ENCODE measurements at regions not wholly inside any gene's neighbourhood (a gene's known extent, or its start where the extent isn't known, plus 50 kb on each side); places are given as distances from the start of the nearest gene placed in this dataset.
"Not testable (repeated sequence)": the region's sequence is repeated elsewhere in the genome, so short reads cannot be mapped to it uniquely, and the experiment has no call there.

DNA sequence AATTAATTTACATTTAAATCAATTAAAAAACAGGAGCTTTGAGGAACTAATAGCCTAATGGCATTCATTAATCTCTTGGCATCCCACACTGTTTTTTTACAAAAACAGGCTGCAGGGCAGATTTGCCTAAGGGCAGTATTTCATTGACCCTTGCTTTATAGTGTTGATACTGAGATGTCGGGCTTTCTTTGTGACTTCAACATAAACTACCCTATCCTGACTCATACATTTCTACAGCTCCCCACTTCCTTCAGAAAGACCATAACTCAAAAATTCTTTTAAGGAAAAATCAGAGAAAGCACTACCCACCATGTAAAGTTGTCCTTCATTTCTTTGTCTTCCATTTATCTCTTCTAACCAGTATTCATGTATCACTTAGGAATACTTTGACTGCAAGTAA lies 92.2 kb upstream of the NT5E start:
- CTCF ChIA-PET = interaction anchor here (0.8 to 1.6 kb wide), 2 partner anchors 123 to 125 kb away, joined by 3 to 6 read pairs; no protein-coding TSS in a partner anchor
- Mint-ChIP-seq H3K9me3 (no peaks in the 10 kb centered on the region), H3K27ac (no peak overlapping the region), H3K27me3 (peaks cover 6% of the 10 kb centered on the region), H3K4me1 (no peaks in the 10 kb centered on the region), H3K36me3 (ENCODE audit: low read depth) (no peaks in the 10 kb centered on the region), H3K4me3 (no peak overlapping the region)
- intact Hi-C loops (cut with micrococcal nuclease) = loop anchor here (5.0 kb wide), 2 partner anchors 320 to 1670 kb away; no protein-coding TSS in a partner anchor
- DNase-seq (no peak), ATAC-seq (ENCODE audit: low read depth) (no peak)
- POLR2A ChIA-PET = no interaction called here
- TF ChIP-seq, protein P1, sequence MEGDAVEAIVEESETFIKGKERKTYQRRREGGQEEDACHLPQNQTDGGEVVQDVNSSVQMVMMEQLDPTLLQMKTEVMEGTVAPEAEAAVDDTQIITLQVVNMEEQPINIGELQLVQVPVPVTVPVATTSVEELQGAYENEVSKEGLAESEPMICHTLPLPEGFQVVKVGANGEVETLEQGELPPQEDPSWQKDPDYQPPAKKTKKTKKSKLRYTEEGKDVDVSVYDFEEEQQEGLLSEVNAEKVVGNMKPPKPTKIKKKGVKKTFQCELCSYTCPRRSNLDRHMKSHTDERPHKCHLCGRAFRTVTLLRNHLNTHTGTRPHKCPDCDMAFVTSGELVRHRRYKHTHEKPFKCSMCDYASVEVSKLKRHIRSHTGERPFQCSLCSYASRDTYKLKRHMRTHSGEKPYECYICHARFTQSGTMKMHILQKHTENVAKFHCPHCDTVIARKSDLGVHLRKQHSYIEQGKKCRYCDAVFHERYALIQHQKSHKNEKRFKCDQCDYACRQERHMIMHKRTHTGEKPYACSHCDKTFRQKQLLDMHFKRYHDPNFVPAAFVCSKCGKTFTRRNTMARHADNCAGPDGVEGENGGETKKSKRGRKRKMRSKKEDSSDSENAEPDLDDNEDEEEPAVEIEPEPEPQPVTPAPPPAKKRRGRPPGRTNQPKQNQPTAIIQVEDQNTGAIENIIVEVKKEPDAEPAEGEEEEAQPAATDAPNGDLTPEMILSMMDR (IDR thresholded peaks at IDR 0.05) = no peak

DNA sequence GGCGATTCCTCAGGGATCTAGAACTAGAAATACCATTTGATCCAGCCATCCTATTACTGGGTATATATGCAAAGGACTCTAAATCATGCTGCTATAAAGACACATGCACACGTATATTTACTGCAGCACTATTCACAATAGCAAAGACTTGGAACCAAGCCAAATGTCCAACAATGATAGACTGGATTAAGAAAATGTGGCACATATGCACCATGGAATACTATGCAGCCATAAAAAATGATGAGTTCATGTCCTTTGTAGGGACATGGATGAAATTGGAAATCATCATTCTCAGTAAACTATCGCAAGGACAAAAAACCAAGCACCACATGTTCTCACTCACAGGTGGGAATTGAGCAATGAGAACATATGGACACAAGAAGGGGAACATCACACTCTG lies 93.1 kb upstream of the NT5E start:
- H3K27ac Mint-ChIP-seq; H3K4me1 Mint-ChIP-seq; H3K9me3 Mint-ChIP-seq; POLR2A ChIA-PET; H3K4me3 Mint-ChIP-seq; H3K36me3 Mint-ChIP-seq (ENCODE audit: low read depth); H3K27me3 Mint-ChIP-seq; DNase-seq; ATAC-seq (ENCODE audit: low read depth): not testable (repeated sequence)
- CTCF ChIA-PET = interaction anchor here (0.6 to 1.6 kb wide), 2 partner anchors 92 to 126 kb away, joined by 3 to 6 read pairs; no protein-coding TSS in a partner anchor
- intact Hi-C loops (cut with micrococcal nuclease) = loop anchor here (5.0 kb wide), 2 partner anchors 321 to 1671 kb away; no protein-coding TSS in a partner anchor

DNA sequence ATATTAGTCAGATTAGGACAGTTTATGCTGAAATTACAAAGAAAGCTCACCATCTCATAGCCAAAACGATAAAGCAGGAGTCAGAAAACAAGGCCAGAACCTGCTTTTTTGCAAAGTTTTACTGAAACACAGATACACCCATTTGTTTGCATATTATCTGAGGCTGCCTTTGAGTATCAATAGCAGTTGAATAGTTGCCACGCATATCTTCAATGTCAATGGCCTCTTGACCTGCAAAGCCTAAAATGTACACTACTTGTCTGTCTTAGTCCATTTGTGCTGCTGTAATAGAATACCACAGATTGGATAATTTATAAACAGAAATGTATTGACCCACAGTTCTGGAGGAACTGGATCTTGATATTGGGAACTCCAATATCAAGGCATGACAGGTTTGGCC lies 94.1 kb upstream of the NT5E start:
- Mint-ChIP-seq H3K4me3 (no peak overlapping the region), H3K27ac (no peak overlapping the region), H3K4me1 (no peaks in the 10 kb centered on the region), H3K36me3 (ENCODE audit: low read depth) (no peaks in the 10 kb centered on the region), H3K9me3 (no peaks in the 10 kb centered on the region), H3K27me3 (peaks cover 6% of the 10 kb centered on the region)
- DNase-seq (no peak), ATAC-seq (ENCODE audit: low read depth) (no peak)
- POLR2A ChIA-PET = no interaction called here
- intact Hi-C loops (cut with micrococcal nuclease) = loop anchor here (1.0 to 5.0 kb wide), 4 partner anchors 127 to 1671 kb away; no protein-coding TSS in a partner anchor
- CTCF ChIA-PET = interaction anchor here (0.9 to 6.0 kb wide), 5 partner anchors 10 to 133 kb away, joined by 3 to 122 read pairs (median 4); no protein-coding TSS in a partner anchor
- TF ChIP-seq, protein P1 (IDR thresholded peaks at IDR 0.05) = no peak

DNA sequence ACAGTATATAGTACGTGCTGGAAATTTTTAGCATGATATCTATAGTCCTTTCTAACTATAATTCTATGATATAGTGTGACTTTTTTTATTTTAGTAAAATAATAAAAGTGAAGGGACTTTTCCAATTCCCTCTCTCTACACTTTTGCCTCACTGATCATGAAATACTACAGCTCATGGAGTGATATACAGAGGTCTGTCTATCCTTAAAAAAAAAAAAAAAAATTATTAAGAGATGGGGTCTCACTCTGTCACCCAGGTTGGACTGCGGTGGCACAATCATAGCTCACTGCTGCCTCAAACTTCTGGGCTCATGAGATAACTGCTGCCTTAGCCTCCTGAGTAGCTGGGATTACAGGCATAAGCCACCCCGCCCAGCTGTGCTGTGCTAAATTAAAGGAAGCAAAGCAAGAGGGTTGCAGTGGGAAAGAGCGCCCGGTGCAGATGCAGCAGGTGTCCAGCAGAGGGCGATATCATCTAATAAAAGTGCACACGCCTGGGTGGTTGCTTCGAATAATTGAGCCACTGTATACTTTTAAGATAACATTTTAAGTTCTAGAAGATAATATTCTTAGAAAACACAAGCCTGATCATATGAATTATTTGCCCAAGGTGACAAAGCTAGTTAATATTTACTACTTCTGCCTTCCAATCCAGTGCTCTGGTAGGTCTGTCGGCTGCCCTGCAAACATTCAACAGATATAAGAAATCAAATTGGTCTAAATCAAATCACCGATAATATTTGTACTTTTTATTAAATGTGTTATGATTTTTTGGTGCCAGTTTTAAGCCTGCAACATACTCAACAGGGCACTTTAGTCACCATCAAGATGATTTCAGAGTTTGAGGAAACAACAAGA lies 94.9 kb upstream of the NT5E start:
- TF ChIP-seq, protein P1 (IDR thresholded peaks at IDR 0.05) = peak; percentile 92
- Mint-ChIP-seq H3K4me3 (no peak overlapping the region), H3K9me3 (no peaks in the 10 kb centered on the region), H3K36me3 (ENCODE audit: low read depth) (no peaks in the 10 kb centered on the region), H3K4me1 (no peaks in the 10 kb centered on the region), H3K27me3 (peaks cover 6% of the 10 kb centered on the region), H3K27ac (no peak overlapping the region)
- ATAC-seq (ENCODE audit: low read depth) (peak; percentile 68), DNase-seq (peak; percentile 43)
- intact Hi-C loops (cut with micrococcal nuclease) = loop anchor here (1.0 to 5.0 kb wide), 4 partner anchors 128 to 1672 kb away; no protein-coding TSS in a partner anchor
- ChIA-PET CTCF (interaction anchor here (0.6 to 6.0 kb wide), 11 partner anchors 9 to 1660 kb away, joined by 3 to 122 read pairs (median 4); partner anchors contain the start of gene NT5E), POLR2A (no interaction called here)

DNA sequence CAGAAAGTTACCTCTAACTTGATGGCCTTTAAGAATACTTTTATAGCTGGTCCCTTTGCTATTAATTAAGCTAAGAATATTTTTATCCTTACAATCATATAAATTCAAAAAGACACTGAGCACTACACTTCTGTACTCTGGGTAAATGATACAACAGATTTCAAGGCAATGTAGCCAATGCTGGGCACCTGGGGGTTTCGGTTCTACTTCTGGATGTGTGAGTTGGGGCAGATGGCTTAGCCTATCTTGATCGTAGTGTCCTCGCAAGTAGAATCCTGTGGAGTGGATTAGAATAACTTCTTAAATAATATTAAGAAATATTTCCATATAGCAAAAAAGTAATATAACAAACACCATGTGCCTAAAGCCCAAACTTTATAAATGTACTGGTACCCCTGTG lies 96.9 kb upstream of the NT5E start:
- POLR2A ChIA-PET = no interaction called here
- no peak overlapping the region for H3K27ac Mint-ChIP-seq
- H3K4me1 Mint-ChIP-seq = no peaks in the 10 kb centered on the region
- intact Hi-C loops (cut with micrococcal nuclease) = no loop called here
- H3K36me3 Mint-ChIP-seq (ENCODE audit: low read depth) = no peaks in the 10 kb centered on the region
- CTCF ChIA-PET = interaction anchor here (0.8 to 6.0 kb wide), 2 partner anchors 13 to 129 kb away, joined by 3 to 122 read pairs; no protein-coding TSS in a partner anchor
- no peak overlapping the region for H3K4me3 Mint-ChIP-seq
- H3K27me3 Mint-ChIP-seq = no peaks in the 10 kb centered on the region
- ATAC-seq (ENCODE audit: low read depth) (no peak), DNase-seq (no peak)
- TF ChIP-seq, protein P1 (IDR thresholded peaks at IDR 0.05) = no peak
- H3K9me3 Mint-ChIP-seq = no peaks in the 10 kb centered on the region

All from activated B cell treated with CpG ODN at 0.5 μM for 24 hours (primary cell).